GM06990 (cell line): ENCODE measurements at regions not wholly inside any gene's neighbourhood (a gene's known extent, or its start where the extent isn't known, plus 50 kb on each side); places are given as distances from the start of the nearest gene placed in this dataset.

ENCODE experiments used
- DNase-seq: peaks from one replicate; pipeline ENCODE4 v3.0.0-alpha.2; 2011; ENCODE audit not compliant: insufficient read length; ENCODE audit errors: extremely low read depth
- H3K27me3 ChIP-seq: replicated peaks from 2 replicates; pipeline ENCODE4 v1.6.0; 2011; ENCODE audit warnings: low read length; ENCODE audit not compliant: control insufficient read depth, insufficient read depth
- H3K36me3 ChIP-seq: 2 replicates; pipeline ENCODE4 v1.5.1; 2011; ENCODE audit warnings: low read length; ENCODE audit not compliant: control insufficient read depth, insufficient read depth
- H3K4me3 ChIP-seq: replicated peaks from 2 replicates; pipeline ENCODE4 v1.5.1; 2011; ENCODE audit warnings: low read depth, mild to moderate bottlenecking, control low read depth, low read length
- TF ChIP-seq, protein P1 (sequence below): IDR thresholded peaks from 2 replicates; pipeline ENCODE4 v1.5.1; 2011; ENCODE audit warnings: low read length, control low read depth, mild to moderate bottlenecking, inconsistent platforms; ENCODE audit not compliant: insufficient read depth, poor library complexity, severe bottlenecking

GRCh38 chr5:142246258-142246657 is 78.6 kb downstream of the SPRY4 start:
- Histone ChIP-seq H3K27me3 (no peaks in the 10 kb centered on the region), H3K4me3 (no peak overlapping the region), H3K36me3 (no peaks in the 10 kb centered on the region)
- DNase-seq, result no peak
- TF ChIP-seq, protein P1, sequence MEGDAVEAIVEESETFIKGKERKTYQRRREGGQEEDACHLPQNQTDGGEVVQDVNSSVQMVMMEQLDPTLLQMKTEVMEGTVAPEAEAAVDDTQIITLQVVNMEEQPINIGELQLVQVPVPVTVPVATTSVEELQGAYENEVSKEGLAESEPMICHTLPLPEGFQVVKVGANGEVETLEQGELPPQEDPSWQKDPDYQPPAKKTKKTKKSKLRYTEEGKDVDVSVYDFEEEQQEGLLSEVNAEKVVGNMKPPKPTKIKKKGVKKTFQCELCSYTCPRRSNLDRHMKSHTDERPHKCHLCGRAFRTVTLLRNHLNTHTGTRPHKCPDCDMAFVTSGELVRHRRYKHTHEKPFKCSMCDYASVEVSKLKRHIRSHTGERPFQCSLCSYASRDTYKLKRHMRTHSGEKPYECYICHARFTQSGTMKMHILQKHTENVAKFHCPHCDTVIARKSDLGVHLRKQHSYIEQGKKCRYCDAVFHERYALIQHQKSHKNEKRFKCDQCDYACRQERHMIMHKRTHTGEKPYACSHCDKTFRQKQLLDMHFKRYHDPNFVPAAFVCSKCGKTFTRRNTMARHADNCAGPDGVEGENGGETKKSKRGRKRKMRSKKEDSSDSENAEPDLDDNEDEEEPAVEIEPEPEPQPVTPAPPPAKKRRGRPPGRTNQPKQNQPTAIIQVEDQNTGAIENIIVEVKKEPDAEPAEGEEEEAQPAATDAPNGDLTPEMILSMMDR, result no peak

GRCh38 chr5:142245786-142246185 is 79.0 kb downstream of the SPRY4 start:
- DNase-seq, result no peak
- Histone ChIP-seq H3K4me3 (no peak overlapping the region), H3K27me3 (no peaks in the 10 kb centered on the region), H3K36me3 (no peaks in the 10 kb centered on the region)
- TF ChIP-seq, protein P1, result no peak

DNA sequence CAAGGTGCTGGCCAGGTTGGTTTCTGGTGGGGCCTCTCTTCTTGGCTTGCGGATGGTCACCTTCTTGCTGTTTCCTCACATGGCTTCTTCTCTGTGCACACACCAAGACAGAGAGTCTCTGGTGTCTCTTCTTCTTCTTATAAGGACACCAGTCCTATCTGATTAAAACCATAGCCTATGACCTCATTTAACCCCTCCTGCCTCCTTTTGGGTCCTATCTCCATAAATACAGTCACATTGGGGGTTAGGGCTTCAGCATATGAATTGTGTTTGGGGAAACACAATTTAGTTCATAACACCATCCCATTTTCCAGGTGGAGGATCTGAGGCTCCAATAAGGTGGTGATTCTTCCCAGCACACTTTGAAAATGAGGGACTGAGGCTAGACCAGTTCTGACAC is 80.4 kb downstream of the SPRY4 start:
- TF ChIP-seq, protein P1, result no peak

DNA sequence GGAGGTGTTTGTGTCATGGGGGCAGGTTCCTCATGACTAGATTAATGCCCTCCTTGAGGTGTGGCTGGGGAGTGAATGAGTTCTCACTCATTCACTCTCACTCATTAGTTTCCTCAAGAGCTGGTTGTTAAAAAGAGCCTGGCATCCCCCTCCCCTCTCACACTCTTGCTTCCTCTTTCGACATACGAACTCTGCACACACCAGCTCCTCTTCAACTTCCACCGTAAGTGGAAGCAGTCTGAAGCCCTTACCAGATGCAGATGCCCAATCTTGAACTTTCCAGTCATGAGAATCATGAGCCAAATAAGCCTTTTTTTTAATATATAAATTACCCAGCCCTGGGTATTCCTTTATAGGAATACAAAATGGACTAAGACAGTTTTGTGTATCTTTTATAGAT is 82.5 kb downstream of the SPRY4 start:
- TF ChIP-seq, protein P1, result no peak
- no peak for DNase-seq
- Histone ChIP-seq H3K4me3 (no peak overlapping the region), H3K27me3 (no peaks in the 10 kb centered on the region), H3K36me3 (no peaks in the 10 kb centered on the region)

More for the DNA sequence above, 80.4 kb downstream of the SPRY4 start:
- DNase-seq, result no peak
- Histone ChIP-seq H3K4me3 (no peak overlapping the region), H3K27me3 (no peaks in the 10 kb centered on the region), H3K36me3 (no peaks in the 10 kb centered on the region)

GRCh38 chr5:142239394-142240159 is 85.2 kb downstream of the SPRY4 start:
- no peak overlapping the region for H3K4me3 ChIP-seq
- no peak for DNase-seq
- no peaks in the 10 kb centered on the region for H3K36me3 ChIP-seq
- TF ChIP-seq, protein P1, result no peak
- H3K27me3 ChIP-seq, result no peaks in the 10 kb centered on the region; the same call in 1 of the 2 replicates
